HG02588 (cell line): ENCODE measurements at regions not wholly inside any gene's neighbourhood (a gene's known extent, or its start where the extent isn't known, plus 50 kb on each side); places are given as distances from the start of the nearest gene placed in this dataset.
"Not testable (repeated sequence)": the region's sequence is repeated elsewhere in the genome, so short reads cannot be mapped to it uniquely, and the experiment has no call there.

ENCODE experiments used
- ATAC-seq: cut with Tn5 transposase; IDR thresholded peaks from one replicate; pipeline ENCODE4 v1.9.1; 2021; ENCODE audit warnings: mild to moderate bottlenecking, moderate library complexity; ENCODE audit not compliant: unreplicated experiment

GRCh38 chr6:3900744-3901336, 51.7 kb downstream of the FAM50B start:
- ATAC-seq: no peak

GRCh38 chr6:3902871-3903648, 53.9 kb downstream of the FAM50B start:
- ATAC-seq: no peak

DNA sequence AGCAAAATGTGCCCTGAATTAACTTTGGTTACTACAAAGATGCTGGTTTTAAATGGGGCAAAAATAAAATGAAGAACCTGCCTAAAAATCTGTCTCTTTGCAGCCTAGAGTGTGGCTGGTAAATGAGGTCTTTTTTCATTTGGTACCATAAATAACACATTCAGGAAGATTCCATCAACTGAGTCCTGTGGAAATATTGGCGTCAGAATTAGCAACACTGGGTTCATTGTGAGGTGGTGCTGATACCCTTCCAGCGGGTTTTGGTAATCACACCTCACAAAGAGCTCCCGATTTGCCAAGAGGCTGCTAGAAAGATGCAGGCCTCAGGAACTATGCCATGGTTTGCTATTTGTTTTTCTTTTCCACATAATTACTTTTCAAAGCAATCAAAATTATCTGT, 55.3 kb downstream of the FAM50B start:
- no peak for ATAC-seq

DNA sequence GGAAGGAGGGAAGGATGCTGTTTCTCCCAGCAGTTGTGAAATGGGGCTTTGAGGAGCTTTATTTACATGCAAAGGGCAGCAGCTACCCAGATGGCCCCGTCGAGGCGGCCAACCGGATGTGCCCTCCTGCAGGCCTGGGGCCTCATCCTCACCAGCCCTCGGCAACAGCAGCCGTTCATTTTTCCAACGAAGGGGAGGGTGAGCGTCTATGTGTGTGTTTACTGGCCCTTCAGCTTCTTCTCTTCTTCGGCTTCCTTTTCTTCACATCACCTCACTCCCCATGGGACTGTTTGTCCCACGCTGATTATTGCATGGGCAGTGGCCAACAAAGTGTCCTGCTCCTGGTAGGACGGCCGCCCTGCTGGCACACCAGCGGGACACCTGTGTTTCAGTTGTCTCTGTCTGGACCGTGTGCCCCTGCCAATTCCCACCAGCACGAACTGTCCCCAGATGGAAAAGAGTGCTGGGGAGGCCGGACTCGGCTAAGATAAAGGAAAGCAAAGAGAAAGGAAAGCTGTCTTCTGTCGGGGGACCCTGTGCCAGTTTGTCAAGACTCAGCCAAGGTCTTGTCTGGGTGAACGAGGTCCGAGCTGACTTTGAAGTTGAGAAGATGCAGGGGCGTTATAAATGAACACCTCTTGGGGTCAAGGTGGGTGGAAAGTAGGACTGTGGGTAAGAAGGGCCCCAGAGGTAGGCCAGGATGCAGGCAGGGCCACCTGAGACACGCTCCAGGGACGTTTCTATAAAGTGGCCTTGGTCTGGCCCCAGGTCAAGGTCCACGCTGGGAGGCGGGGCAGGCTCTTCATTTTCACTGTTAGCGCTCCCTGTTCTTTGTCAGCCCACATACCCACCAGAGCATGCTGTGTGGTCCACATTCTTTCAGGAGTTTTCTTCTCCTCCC, 57.0 kb downstream of the FAM50B start:
- ATAC-seq: no peak

- ATAC-seq: no peak
These were observed 57.6 kb downstream of the FAM50B start for GRCh38 chr6:3906846-3907151.

GRCh38 chr6:3908223-3908622, 59.0 kb downstream of the FAM50B start:
- ATAC-seq: no peak

- ATAC-seq: no peak
These were observed 59.8 kb downstream of the FAM50B start for GRCh38 chr6:3908961-3909360.

DNA sequence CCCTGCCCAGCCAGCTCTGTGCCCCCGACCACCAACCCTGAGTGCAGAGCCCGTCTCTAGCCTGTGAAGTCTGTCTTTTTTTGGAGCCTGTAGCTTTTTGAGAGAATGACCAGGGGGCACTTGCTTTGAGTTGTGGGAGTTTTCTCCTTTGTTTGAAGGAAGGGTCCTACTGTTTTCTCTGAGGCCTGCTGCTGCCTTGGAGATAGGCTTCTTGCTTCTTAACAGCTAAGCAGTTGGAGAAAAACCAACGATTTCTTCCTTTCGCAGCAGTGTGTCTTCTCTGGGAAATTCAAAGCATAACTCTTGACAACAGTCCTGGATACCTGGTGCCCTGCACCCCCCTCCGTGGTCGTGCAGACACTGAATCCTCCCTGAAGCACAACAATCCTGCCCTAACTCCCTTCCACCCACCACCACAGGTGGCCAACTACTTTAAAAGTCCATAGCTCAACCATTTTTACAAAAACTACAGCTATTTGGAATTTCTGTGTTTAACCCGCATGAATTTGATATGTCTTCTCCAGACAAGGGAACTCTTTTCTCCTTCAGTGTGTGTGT, 61.0 kb downstream of the FAM50B start:
- ATAC-seq: no peak

- no peak for ATAC-seq
These were observed 62.0 kb downstream of the FAM50B start for GRCh38 chr6:3911130-3911529.

GRCh38 chr6:3911614-3912336, 62.6 kb downstream of the FAM50B start:
- ATAC-seq: no peak

DNA sequence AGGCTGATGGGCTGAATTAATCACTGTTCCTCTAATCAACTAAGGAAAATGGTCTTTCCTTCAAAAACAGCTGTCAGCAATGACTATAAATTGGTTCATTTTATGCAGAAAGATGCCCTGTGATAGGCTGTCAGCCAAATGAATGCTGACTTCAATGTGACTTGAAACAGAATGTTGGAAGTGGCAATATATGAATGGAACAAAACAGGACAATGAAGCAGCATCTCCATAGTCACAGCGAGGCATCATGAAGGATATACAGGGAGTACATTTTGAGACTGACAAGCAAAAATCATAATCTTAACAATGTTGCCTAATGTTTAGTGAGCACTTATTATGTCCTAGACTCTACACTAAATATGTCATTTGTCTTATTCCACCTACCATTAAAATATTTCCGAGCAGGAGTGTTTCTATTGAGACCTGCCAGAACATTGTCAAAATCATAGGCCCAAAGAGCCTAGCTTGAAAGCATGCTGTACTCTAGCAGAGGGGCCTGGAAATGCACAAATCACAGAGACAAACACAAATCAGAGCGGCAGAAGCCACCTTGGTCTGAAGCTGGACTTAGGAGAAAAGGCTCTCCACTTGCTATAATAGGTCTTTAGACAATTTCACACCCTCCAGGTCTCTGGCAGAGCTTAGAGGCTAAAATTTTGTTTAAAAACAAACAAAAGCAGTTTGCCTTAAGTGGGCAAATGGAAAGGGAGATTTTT, 63.3 kb downstream of the FAM50B start:
- ATAC-seq: no peak

GRCh38 chr6:3913077-3913957, 64.1 kb downstream of the FAM50B start:
- ATAC-seq: no peak

DNA sequence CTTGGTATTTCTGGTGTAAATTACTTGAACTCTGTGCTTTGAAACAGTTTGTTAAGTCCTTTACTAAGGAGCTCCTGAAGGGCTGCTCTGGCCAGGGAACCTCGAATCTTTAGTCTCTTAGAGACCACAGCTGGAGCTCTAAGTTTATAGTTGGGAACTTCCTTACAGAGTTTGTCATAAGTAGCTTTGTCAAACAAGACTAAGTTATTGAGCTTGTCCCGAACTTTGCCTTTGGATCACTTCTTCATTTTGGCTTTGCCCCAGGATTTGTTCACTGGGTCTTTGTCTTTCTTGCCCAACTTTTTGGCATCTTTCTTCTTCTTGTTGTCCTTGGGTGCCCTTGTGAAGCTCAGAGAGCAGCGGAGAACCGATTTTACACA, 64.8 kb downstream of the FAM50B start:
- ATAC-seq: no peak

- ATAC-seq: no peak
These were observed 66.1 kb downstream of the FAM50B start for GRCh38 chr6:3915076-3915791.

- ATAC-seq: no peak
These were observed 67.0 kb downstream of the FAM50B start for GRCh38 chr6:3916211-3916610.

DNA sequence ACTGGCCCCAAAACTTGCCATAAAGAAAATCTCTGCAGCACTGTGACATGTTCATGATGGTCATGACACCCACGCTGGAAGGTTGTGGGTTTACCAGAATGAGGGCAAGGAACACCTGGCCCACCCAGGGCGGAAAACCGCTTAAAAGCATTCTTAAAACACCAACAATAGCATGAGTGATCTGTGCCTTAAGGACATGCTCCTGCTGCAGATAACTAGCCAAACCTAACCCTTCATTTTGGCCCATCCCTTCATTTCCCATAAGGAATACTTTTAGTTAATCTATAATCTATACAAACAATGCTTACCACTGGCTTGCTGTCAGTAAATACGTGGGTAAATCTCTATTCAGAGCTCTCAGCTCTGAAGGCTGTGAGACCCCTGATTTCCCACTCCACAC, 67.6 kb downstream of the FAM50B start:
- not testable (repeated sequence) for ATAC-seq

DNA sequence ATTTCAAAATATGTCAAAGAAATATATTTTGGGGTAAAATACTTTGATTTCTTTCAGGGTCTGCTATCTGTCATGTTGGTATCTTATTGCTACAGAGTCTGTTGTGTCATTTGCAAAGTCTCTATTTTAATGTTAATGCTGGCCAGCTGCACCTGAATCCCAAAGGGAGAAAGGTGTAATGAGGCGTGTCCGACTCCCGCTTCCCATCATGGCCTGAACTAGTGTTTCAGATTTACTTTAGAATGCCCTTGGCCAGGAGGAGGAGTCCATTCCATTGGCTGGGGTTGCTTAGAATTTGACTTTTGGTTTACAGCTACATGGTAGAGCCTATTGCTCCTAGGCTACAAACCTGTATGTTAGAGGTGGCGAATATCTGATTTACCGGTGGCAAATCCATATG, 69.3 kb downstream of the FAM50B start:
- no peak for ATAC-seq

DNA sequence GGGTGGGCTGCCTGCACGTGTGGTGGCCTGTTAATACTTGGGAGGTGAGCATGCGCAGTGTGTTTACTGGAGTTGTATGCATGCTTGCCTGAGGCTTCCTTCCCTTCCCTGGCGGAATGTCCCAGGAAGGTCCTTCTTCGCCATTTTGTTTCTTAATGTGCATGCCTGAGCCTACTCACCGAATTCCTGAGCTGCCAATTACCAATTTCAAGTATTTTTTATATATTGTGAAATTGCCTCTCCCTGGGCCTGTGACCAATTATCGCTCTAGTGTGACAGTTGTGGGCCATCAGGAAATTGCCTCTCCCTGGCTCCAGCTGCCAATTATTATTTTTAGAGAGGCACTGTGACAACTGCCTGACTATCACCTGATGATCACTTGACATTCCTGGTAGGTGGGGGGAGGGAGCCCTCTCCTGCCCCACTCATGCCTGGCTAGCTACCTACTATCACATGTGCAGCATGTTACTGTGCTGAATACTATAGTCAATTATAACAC, 70.0 kb downstream of the FAM50B start:
- ATAC-seq: no peak

DNA sequence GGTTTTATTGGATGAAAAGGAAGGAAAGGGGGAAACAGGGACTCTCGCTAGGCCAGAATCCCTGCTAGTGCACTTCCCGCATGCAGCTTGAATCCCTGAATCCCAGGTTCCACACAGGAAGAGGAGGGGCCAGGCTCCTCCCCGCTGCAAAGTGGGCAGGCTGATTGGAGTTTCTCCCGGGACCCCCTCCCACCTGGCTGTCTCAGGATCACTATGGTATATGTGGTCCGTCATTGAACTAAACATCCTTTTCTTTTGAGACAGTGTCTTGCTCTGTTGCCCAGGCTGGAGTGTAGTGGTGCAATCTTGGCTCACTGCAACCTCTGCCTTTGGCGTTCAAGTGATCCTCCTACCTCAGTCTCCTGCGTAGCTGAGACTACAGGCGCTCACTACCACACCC, 70.7 kb downstream of the FAM50B start:
- no peak for ATAC-seq
